HK-2 (cell line): ENCODE measurements at regions not wholly inside any gene's neighbourhood (a gene's known extent, or its start where the extent isn't known, plus 50 kb on each side); places are given as distances from the start of the nearest gene placed in this dataset.

Source experiments
- DNase-seq: peaks from one replicate; pipeline ENCODE4 v3.0.0-alpha.2; 2018; ENCODE audit not compliant: unreplicated experiment

DNA sequence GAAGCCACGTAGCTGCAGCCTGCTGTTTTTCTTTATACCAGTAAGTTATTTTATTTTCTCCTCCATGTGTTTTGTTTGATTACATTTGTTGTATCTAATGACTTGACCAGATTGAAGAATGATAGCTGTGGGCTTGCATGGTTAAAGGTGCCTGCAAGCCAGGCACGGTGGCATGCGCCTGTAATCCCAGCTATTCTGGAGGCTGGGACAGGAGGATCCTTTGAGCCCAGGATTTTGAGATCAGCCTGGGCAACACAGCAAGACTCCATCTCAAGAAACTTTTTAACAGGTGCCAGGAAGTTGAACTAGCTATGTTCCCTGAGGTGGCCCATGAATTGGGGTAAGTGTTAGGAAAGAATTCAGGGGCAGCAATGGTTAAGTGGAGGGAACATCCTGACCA, 179.4 kb downstream of the IRS1 start:
- no peak for DNase-seq

DNA sequence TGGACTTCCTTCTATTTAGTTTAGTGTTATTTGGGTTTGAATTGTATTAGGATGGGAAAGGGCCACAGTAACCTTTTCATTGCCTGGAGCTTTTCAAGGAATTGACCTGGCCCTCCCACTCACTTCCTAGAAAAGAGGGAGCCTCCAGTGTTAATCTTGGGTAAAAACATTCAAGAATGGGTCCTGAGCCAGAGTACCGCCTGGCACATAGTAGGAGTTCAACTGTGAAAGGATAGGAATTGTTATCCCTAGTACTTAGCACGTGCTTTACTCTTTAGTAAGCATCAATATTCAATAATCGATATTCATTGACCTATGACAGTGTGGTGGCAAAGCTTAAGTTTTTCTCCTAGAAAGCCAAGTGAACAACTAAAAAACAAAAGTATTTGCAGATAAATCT, 179.9 kb downstream of the IRS1 start:
- no peak for DNase-seq

DNA sequence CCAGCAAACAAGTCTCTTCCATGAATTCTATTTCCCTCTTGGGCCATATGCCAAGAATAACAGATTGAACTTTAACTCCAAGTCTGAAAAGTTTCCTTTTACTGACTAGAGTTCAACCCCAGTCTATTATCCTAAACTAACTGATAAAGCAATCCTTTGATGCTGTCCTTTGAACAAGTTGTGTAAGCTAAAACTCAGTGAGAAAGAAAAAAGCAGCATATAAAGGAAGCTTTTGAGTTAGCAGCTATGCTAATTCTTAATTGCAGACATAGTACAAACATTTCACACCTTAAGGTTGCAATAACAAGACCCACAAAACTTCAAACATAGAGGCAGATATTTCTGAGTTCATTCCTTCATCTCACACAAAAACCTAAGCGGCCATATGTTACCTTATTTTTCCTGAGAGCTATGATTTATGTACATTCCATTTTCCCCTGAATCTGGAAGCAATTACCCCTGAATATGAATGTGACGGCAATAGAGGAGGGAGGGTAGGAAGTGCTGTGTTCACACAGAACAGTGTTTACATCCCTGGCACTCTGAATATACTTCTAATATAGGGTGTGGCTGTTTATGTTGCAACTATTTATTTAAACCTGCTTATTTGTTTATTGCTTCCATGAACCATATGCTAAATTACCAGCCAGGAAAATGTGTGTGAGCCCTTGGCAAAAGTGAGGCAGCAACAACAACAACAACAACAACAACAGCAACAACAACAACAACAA, 180.6 kb downstream of the IRS1 start:
- no peak for DNase-seq

DNA sequence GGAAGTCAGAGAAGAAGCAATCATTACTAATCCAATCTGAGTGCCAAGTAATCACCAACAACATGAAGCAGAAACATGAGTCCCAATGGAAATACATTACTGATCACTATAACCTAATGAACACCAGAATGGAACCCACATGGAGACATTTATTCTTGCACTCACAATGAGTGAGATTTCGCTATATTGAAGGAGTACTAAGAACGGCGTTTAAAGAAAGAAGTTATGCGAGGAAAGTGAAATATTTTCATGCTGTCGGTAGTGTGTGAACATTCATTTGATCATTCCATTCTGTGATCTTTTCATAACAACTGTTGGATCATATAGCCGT, 181.1 kb downstream of the IRS1 start:
- no peak for DNase-seq

DNA sequence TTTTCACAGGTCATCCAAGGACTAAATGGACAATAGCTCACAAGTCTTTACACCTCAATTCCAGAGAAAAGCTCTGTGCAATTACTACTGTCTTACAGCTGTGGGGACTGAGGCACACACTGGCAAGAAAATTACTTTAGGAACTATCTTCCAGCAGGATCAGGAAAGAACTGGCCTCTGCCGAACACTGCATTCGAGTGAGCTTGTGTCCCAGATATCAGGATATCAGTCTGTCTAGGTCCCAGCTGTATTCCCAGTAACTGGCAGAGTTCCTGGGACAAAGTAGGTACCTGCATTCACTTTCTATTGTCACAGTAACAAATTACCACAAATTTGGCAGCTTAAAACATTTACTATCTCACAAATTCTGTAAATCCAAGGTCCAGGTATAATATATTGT, 183.7 kb downstream of the IRS1 start:
- DNase-seq = no peak

DNA sequence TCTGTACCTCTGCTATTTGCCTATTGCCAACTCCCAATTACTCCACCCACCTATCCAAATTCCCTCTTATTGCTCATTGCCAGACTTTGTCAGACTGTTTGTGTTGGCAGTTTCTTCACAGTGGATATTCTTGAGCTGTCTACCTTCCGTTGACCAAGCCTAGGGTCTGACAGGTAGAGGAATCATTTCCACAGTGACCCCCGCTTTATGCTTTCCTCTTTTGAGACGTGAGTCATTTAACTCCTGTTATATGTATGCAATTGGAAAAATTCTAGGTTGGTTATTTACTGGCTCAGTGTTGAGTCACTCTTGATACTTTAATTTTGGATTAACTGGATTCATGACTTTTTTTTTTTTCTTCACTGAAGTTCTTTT, 187.7 kb downstream of the IRS1 start:
- no peak for DNase-seq

DNA sequence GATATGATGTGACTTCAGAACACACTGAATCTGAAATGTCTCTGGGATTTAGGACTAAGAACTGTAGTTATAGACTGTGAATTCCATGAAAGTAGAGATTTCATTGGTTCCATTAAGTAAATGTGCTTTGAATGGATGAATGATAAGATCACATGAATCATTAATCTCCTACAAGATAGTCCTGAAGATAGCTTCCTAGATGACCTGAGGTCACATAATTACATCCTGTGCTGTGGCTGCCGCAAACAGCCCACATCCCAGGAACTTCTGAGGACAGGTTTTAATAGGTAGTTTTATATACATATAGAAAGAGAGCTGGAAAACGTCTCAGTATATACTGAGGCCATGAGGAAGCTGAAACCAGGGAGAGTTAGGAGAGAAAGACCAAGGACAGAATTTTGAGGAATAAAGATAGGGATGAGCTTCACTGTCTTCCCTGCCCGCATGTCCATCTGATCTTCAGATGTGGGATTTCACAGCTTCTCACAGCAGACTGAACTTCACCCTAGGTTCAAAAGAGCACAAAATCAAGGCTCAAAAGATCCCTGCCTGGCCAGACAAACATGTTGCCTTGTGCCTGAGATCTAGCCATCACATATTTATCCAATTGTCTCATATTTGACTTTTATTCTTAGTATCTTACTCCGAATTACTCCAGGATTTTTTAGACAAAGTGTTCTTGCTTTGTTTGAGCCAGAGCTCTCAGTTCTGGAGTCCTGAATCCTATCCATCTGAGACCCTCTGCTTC, 188.2 kb downstream of the IRS1 start:
- no peak for DNase-seq

DNA sequence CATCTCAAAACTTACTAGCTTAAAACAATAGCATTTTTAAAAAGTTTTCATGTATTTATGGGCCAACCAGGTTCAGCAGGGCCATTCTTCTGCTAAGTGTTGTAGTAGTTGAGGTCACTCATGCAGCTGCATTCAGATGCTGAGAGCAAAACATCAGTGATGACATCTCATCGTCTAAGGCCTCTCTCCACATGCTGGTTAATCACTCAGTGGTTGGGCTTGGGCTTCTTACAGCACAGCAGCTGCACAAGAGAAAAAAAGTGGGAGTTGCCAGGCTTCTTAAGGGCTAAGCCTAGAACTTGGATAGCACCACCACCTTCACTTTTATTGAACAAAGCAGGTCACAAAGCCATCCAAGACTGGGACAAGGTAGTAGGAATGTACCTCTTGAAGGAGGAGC, 190.3 kb downstream of the IRS1 start:
- DNase-seq = no peak

DNA sequence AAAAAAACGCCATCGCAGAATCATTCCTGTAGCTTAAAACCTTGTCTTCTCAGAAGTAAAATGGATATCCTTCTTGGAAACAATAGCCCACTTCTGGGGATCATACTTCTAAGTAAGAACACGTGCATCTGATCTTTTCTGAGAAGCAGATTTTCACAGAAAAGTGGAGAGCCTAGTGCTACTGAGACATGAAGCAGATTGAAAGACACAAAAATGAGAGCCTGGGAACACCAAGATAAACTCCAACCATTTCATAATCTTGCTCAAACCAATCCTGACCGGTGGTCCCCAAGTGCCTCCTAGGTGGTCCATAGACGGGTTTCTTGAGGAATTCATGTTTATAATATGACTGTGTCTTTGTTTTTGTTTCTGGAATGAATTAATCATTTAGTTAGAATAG, 191.2 kb downstream of the IRS1 start:
- no peak for DNase-seq

DNA sequence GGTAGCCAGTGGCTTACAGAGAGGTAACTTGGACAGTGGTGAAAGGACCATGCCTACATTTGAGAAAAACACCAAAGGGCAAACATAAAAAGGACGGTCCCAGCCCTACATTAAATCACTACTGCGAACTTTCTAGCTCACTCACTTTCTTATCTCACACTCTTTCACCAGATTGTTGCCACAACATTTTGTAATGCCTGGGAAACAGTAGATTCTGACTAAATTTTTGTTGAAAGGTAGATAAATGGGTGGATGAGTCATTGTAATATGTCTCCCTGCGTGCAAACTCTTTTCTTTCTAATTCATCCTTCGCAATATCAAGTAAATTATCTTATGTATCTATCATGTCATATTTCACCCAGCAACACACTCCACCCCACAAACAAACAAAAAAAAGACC, 192.2 kb downstream of the IRS1 start:
- no peak for DNase-seq

DNA sequence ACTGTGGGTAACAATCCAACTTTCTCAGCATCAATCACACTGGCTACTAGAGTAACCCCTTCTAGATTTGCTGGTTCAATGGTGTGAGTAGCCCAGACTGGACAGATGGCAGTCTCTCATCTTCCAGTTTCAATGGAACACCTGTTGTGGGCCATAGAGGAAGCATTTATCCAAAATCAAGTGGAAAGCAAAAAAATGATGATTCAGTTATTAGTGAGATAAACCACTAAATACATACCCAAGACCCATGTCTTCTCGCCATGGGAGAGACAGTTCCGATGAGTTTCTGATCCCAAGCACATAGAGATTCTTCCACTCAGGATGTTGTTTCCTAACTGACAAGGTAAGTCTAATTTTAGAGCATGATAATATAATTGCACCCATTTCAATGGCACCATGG, 194.0 kb downstream of the IRS1 start:
- DNase-seq = no peak

DNA sequence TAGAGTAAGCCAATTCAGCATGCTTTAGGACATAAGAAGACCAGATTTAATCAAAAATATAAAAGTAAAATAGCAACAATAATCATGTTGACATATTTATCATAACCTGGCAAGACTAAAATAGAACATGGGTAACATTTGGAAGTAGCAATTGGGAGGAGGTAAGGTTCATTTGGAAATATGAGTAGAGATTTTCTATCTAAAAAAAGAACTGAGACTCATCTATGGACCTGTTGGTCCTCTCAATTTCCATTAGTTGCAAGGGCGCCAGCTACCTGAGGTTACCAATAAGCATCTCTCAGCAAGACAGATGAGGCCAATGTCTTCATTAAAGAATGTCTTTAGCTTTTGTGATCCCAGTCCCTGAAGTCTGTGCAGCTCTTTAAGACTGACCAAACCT, 196.0 kb downstream of the IRS1 start:
- no peak for DNase-seq

DNA sequence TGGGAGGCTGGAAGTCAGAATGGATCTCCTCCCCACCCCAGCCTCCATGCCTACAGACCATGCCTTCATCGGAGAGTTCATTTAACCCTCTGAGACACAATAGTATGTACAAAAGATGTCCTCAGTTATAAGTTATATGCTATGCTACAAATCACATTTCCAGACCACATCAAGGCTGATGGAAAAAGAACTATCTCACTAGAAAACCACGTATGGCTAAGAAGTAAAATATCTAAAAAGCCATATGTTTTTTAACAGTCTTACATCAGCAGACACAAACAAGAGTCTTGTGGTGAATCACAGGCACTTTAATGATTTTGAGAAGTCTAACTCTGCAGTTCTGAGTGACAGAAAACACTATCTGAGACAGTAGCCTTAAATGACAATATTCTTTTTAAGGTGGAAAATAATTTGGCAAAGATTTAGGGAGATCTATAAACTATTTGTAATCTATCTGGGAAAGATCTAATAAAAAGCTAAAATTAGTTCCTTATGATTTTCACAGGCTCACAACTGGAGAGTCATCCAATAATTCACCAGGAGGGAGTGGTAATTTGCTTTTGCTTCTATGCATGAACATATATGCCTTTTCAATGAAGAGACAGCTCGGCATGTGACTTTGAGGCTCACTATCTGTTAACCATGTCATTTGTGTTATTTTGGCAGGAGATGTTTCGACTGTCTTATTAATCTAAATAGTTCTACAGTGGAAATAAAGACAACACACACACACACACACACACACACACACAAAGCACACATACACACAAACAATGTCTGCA, 197.5 kb downstream of the IRS1 start:
- no peak for DNase-seq

DNA sequence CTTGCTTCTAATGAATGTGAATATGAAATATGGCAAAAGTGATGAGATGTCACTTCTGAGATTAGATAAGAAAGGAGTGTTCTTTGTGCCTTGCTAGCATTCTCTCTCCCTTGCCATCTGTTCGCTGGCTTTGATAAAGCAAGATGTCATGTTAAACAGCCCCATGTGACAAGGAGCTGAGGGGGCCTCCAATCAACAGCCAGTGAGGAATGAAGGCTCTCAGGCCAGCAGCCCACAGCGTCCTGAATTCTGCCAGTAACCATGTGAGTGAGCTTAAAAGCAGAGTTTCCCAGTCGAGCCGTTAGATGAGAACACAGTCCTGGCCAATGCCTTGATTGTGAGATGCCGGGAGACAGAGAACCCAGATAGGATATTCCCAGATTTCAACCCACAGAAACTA, 198.8 kb downstream of the IRS1 start:
- DNase-seq = no peak

DNA sequence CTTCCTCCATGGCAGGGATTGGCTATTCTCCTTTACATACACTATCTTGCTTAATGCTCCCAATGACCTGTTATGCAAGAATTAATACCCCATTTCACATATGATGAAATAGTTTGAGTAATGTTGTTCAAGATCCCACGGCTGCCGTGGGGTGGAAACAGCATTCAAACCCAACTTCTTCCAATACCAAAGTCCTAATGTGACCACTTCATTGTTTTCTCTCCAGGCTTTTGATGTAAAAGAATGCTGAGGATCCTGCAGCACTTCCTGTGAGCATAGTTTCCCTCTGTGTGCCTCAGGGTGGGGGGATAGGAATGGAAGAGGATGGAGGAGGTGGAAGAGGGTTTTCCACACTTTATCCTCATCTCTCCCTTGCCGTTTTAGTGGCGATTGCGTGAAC, 199.4 kb downstream of the IRS1 start:
- DNase-seq = no peak

DNA sequence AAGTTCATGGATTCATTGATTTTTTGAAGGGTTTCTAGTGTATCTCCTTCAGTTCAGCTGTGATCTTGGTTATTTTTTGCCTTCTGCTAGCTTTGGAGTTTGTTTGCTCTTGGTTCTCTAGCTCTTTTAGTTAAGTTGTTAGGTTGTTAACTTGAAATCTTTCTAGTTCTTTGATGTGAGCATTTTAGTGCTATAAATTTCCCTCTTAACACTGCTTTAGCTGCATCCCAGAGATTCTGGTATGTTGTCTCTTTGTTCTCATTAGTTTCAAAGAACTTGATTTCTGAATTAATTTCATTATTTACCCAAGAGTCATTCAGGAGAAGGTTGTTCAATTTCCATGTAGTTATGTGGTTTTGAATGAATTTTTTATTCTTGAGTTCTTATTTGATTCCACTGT, 210.6 kb downstream of the IRS1 start:
- DNase-seq = no peak

DNA sequence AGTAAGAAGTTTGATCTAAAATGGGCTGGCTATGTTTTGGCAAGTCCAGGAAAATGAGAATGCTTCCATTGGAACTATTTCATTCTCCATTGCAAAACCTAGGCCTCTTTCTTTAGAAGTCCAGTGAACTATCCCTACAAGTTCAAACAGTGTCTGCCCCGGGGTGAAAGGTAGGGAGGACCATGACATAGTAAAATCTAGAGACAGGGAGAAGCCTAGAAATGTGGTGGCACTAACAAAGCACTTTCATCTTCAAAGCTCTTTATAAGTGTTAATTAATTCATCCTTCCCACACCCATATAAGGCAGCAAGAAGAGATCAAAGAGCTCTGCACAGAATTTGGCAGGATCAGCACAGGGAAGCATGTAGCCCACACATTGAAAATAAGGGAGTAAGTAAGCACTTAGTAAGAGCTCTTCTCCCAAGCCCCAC, 214.5 kb downstream of the IRS1 start:
- DNase-seq = no peak

DNA sequence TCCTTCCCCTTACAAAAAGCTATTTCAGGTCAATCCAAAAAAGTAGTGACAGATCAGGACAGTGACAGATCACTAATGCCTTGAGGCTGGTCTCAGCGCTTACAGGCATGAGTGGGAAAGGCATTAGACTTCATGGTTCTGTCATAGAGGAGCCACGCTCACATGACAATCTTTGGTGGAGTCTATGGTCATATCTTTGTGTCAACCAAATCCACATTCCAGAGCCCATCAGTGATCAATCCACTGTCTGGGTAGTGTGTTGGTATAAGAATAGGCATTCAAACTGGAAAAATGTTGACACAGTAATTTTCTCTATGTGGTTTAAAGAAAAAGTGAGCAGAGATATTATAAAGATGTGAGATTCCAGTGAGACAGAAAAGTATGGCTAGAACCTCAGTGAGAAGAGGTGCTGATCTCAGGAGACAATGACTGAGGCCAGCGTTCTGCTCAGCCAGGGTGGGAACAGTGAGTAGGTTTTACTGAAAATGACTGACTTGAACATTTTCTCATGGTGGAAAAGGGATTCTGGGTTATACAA, 215.0 kb downstream of the IRS1 start:
- DNase-seq = no peak

DNA sequence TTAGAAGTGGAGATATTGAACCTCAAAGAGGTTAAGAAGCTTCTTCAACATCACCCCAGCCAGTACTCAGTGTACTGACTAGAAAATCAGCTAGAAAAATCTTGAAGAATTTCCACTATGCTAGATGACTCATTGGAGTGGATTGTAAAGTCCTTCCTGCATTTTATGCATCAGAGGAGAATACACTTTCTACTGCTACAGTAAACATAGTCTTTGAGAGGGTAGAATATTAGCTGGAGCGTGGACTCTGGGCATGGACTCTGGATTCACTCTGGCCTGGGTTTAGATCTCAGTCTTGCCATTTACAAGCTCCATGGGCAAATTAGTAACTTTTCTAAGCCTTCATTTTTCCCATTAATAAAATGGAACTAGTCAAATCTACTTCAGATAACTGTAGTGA, 215.9 kb downstream of the IRS1 start:
- peak; percentile 30 for DNase-seq

DNA sequence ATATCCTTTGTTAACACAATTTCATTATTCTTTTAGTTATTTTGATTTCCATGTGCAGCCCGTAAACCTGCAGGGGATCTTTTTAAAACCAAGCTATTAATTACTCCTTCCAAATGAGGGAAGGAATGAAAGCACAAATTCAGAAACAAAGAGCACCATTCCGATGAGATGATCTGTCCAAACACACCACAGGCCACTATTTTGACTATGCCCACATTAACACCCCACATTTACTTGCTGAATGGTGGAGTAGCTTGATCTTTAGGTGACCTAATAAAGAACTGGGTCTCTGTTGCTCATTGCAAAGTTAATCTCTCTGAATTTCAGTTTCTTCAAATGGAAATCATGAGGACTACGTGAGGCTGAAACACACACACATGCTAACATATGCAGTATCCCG, 218.0 kb downstream of the IRS1 start:
- DNase-seq = no peak

DNA sequence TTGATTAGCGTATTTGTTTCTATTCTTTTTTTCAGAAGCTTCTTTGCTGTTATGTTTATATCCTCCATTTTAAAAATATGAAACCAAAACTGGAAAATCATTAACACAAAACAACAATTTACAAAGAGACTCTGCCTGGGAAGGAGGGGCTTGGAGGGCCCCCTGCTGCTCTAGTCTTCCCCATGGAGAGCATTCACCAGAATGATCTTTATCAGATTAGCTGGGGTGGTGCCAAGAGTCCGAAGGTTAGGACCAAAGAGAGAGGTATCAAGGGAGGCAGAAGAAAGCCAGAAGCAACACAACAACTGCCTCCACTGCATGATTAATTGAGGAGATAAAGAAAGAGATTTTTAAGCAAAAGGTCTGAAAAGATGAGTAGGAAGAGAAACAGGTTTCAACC, 218.6 kb downstream of the IRS1 start:
- DNase-seq = no peak

DNA sequence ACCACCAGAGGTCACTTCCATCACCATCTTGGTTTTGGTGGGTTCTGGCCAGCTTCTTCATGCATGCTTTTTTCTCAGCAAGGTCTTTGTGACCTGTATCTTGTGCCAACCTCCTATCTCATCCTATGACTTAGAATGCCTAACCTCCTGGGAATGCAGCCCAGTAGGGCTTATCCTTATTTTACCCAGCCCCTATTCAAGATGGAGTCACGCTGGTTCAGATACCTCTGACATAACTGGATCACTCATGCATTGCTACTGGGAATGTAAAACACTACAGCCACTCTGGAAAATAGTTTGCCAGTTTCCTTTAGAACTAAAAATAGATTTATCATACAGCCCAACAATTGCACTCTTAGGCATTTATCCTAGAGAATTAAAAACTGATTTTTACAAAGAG, 219.2 kb downstream of the IRS1 start:
- no peak for DNase-seq

DNA sequence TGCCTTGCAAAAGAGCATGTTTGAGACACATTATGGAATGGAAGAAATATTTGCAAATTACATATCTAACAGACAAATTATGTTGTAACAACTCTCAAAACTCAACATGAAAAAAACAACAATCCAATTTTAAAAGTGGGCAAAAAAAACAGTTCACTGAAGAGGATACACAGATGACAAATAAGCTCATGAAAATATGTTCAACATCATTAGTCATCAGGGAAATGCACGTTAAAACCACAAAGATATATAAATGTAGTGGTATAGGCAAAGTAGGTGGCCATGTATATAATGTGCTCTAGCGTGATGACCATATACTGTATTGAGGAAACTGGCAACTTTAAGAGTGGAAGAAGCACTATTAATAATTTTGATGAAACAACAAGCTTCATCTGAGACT, 220.1 kb downstream of the IRS1 start:
- DNase-seq = no peak
